NCI-H1048 (cell line): ENCODE measurements at regions not wholly inside any gene's neighbourhood (a gene's known extent, or its start where the extent isn't known, plus 50 kb on each side); places are given as distances from the start of the nearest gene placed in this dataset.

ENCODE experiments used
- DNase-seq: peaks from one replicate; lab custom pipeline; 2025; lab: John Stamatoyannopoulos, UW

DNA sequence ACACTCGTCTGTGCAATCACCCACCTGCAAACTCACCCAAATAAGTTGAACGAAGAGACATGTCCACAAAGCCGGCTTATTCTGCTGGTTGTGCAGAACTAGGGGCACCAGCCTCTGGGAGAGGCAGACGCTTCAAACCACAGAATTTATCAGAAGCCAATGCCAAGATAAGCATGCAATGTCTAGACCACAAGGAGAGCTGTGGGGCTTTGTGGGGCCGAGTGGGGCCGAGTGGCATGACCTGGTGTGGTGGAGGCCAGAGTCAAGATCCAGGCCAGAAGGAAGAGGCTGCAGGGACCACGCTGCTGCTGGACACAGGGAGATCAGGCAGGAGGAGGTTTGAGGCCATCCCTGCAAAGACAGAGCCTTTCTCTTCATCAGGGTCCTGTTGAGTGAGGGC is 259.0 kb downstream of the IRX2 start:
- no peak for DNase-seq

DNA sequence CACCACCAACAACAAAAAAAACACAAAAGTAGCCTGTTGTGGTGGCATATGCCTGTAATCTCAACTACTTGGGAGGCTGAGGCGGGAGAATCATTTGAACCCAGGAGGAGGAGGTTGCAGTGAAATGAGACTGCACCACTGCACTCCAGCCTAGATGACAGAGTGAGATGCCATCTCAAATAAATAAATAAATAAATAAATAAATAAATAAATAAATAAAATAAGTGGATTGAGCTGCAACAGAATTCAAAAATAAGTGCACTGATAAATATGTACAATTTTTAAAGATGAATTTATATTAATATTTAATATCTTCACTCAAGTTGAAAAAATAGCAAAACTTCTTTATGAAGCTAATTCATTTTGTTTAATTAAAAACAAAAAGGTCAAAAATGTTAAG is 259.6 kb downstream of the IRX2 start:
- no peak for DNase-seq

DNA sequence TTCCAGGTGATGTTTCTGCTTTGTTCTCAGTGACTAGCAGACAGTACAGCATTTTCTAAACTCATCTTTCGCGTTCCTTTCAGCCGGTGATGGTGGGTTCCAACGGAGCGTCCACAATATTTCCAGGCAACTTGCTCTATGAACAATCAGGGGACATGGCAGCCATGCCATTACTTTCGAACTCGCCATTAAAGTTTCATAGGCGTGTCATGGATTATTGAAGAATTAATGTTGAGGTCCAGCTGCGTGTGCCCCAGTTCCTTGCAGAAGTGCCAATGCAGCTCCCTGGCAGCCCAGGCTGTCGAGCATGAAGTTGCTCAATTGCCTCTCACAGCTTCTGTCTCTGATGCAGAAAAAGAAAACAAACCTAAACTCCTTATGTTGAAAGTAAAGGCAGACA is 262.2 kb downstream of the IRX2 start:
- no peak for DNase-seq

DNA sequence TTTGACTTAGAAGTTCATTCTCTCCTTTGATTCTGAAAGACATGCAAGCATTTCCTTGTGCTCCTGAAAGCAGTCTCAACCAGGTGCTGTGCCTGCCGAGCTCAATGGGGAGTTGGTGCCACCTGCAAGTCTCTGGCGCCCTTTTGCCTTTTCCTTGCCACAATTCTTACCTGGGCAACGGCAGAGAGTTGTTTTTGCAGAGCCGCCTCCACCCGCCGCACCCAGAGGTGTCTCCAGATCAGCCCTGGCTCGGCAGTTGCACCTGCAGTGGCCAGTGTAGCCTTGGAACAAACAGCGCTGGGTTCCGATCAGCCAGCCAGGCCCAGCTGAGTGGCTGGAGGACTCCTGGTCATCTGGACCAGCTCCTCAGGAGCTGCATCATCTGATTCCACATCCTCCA is 262.9 kb downstream of the IRX2 start:
- no peak for DNase-seq

DNA sequence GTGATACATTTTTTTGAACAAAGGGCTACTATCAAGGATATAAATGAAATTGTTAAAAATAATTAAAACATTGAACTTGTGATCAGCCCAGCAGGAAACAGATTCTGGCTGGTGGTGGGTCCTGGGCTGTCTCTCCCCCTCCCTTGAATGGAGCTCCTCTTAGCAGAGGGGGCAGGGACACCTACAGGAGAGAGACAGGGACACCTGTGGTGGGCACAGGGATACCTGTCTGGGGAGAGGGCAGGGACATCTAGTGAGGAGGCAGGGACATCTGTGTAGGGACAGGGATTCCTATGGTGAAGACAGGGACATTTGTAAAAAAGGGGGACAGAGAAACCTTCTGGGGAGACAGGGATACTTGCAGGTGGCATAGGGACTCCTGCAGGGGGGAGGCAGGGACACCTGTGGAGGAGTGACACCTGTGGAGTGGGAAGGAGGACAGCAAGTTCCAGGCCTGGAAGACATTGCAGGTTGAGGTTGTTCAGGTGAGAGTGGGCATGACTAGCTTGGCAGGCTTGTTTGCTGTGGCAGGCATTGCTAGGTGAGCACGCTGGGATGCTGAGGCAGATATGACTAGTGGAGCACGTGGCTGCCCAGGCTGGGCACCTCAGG is 264.2 kb downstream of the IRX2 start:
- no peak for DNase-seq

DNA sequence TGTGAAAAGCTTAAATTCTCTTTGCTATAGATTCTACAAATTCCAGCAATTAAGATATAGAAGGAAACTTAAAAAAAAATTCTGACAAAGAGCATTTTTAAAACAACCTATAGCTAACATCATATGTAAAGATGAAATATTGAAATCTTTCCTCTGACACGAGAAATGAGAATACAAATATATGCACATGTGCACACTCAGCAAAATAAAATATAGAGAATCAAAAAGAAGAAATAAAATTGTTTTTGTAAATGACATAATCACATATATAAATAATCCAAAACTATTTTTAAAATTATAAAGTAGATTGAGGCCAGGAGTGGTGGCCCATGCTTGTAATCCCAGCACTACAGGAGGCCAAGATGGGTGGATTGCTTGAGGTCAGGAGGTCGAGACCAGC is 265.1 kb downstream of the IRX2 start:
- no peak for DNase-seq

DNA sequence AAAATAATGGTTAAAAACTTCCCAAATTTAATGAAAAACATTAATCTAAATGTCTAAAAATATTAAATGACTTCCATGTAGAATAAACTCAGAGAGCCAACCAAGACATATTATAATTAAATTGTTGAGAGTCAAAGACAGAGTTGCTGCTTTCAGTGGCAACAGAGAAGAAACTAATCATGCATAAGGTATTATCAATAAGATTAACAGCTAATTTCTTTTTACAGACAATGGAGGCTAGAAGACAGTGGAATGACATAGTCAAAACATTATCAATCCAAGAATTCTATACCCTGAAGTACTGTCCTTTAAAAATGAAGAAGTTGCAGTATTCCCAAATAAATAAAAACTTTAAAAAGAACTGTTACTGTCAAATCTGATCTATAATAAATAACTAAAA is 268.7 kb downstream of the IRX2 start:
- DNase-seq: no peak

GRCh38 chr5:2480871-2481270 is 270.6 kb downstream of the IRX2 start:
- DNase-seq: no peak

DNA sequence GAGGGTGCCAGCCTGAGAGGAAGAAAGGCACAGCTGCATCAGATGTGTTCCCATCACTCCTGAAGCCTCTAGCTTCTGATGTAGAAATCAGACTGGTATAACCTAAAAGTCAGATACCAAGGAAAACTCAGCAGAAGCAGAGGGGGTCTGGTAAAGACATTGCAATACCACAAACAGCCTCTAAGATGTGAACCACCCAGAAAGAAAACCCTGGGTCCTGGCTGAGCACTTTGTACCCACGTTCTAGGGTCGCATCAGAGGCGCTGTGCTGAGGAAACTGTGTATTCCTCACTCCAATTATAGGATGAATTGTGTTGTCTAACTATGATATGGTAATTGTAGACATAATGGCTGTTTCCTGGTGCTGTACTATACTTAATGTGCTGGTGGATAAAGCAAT is 275.6 kb downstream of the IRX2 start:
- no peak for DNase-seq

- no peak for DNase-seq
Observed at GRCh38 chr5:2472670-2473069, 278.8 kb downstream of the IRX2 start.

GRCh38 chr5:2471152-2471879 is 280.2 kb downstream of the IRX2 start:
- DNase-seq: no peak

DNA sequence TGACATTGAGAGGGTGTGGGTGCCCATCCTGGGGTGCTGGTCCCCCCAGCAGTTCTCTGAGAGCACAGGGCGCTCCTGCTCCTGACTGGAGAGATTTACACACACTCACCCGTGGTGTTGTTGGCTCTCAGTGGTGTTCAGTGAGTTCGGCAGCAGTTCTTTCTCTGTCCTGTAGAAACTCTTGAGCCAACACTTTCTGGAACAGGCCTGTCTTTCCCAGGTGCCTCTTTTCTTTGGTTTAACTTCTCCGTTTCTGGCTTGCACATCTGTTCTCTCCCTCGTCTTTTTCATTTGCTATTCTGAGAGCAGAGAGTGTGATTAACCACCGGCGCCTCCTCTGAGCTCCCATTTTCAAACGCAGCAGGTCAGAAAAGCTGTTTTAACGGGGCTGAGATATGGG is 284.5 kb downstream of the IRX2 start:
- DNase-seq: no peak

DNA sequence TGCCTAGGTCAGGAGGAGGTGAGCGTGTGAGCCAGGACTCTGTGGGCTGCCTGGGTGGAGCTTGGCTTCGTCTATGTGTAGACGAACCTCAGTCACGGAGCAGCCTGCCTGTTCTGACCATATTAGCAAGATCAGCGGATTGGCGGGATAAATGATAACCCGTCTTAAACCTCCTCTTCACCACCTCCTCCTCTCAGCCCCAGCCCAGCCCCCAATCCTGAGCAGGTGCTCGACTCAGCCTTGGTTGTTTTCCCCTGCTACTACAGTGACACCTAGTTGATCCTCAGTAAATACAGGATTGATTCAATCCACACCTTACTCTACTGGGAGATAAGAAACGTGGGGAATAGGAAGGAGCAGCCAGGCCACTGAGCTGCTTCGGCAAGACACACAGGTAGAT is 286.1 kb downstream of the IRX2 start:
- no peak for DNase-seq

- no peak for DNase-seq
Observed at GRCh38 chr5:2464141-2464540, 287.3 kb downstream of the IRX2 start.

DNA sequence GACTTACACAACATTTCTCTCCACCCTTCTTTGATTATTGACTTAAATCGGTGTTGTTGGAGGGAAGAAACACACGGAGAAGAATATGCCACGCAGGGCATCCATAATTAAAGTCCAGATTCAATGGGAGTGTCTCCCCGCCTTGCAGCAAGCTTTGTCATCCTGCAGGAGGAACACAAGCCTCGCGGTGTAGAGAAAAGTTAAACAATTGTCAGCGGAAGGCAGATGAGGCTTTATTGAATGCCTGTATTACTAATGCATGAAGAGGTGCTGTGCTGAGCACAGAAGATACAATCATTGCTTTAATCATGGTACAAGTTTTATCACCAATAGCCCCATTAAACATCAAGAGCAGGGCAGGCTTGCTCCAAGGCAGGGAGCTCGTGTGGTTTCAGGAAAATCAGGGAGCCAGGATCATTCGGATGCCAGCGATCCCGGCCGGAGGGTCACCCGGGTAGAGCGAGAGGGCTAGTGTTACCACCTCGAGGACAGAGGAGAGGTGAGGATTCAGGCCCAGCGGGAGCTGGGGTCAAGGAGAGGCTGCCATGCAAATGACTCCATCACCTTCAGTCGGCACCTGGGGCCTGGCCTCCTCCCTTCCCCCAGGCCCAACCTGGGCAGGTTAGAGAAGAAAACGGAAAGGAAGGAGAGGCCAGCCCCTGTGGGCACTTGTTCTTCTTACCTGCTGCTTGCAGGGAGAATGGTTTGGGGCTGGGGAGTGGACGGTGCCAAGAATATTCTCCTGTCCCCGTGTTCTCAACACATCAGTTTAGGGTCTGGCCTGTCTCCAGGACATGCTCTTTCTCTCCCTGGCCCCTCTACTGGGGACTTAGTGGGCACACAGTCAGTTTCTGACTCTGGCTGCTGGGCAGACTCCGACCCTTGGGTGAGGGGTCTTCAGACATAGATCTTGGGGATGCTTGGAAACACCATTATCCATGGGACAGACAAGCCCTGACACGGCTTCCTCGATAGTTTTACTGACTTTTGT is 289.5 kb downstream of the IRX2 start:
- DNase-seq: no peak

DNA sequence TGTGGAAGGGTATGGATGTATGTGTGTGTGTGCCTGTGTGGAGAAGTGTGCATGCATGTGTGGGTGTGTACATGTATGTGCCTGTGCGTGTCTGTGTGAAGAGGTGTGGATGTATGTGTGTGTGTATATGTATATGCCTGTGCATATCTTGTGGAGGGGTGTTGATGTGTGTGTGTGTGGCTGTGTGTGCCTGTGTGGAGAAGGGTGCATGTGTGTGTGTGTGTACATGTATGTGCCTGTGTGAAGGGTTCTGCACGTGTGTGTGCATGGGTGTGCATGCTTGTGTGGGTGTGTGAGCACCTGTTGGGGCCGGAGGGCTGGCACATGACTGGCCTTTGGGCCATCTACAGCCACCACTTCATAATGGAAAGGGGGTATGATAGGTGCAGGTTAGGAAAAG is 291.4 kb downstream of the IRX2 start:
- DNase-seq: no peak

DNA sequence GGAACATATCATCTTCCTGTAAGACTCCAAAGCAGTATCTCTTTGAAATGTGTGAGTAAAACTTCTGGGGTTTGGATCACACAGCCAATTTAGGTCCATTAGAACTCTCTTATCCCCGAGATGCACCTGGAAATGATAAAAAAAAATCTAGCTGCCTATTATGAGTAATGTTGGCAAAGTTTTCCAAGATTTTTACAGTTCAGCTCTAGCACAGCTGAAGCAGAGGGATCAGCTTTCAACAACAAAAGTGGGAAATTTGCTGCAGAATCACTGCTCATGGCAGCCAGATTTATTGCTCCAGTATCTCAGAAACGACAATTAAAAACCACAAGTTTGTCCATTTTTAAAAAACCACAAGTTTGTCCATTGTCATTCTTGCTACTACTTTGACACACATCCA is 292.2 kb downstream of the IRX2 start:
- no peak for DNase-seq

GRCh38 chr5:2455878-2456277 is 295.6 kb downstream of the IRX2 start:
- no peak for DNase-seq

GRCh38 chr5:2454876-2455275 is 296.6 kb downstream of the IRX2 start:
- DNase-seq: no peak

- no peak for DNase-seq
Observed at GRCh38 chr5:2453781-2454180, 297.7 kb downstream of the IRX2 start.

DNA sequence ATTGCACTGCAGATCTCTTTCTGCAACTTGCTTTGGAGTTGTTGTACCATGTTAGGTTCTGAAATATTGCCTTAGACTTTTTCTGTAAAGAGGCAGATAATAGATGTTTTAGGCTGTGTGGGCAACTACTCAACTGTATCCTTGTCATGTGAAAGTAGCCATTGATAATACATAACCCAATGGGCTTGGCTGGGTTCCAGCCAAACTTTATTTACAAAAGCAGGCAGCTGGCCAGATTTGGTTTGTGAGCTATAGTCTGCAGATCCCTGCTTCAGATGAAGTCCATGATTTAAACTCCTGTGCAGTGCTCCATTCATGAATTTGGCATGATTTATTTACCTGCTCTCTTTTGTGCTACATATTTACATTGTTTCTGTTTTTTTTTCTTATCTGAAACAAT is 300.4 kb downstream of the IRX2 start:
- DNase-seq: no peak

DNA sequence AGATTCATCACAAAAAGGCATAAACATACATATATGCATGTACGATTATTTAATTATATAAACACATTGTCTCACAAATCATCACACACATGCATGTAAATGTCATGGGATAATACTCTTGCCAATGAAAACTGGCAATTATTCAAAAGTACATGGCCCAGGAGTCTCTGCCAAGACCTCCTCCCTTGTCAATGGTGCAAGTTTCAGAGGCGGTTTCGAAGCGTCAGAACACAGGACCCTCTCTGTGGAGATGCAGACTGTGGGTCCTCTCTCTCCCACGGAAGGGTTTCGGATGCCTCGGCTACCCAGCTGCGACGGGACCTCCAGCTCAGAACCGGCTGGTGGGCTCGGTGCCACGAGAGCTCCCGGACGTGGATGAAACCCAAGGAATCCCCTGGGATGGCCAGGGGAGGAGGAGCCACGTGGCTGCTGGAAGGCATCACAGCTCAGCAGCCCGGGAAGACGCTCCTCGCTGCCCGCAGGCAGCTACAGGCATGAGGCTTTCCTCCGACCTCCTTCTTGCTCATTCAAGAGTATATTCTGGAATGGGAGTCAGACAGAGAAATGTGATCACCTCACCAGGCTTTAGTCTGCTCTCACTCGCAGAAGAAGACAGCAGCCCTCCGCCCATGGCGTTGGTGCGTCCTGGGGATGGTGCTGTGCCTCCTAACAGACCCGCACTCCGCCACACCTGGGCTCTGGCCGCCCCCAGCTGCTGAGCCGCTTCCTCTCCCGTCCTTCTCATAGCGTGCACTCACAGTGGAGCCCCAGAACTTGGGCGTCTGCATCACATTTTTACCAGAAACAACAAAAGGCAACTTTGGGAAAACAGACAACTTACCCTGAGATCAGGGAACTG is 308.8 kb downstream of the IRX2 start:
- DNase-seq: no peak
